Peyer's patch (tissue), 4 donors: ENCODE measurements at regions not wholly inside any gene's neighbourhood (a gene's known extent, or its start where the extent isn't known, plus 50 kb on each side); places are given as distances from the start of the nearest gene placed in this dataset.

ENCODE experiments used
- CTCF ChIP-seq, 6 experiments: fragments of 450-650 bp in 4 of 6; fragments of 200-600 bp in 2 of 6; sonication (generic) in 1 of 6; IDR thresholded peaks; one replicate each; pipeline ENCODE4 v1.5.1; 2017 to 2019; ENCODE audit warnings: antibody characterized with exemption in 6 of 6, mild to moderate bottlenecking in 3 of 6, moderate library complexity in 1 of 6
- POLR2A ChIP-seq, 2 donors: fragments of 450-650 bp; IDR thresholded peaks; one replicate each; pipeline ENCODE4 v1.5.1; 2017; ENCODE audit warnings: antibody characterized with exemption in 2 of 2, mild to moderate bottlenecking in 2 of 2, moderate library complexity in 2 of 2

GRCh38 chr2:4047961-4048891, 344.9 kb downstream of the DCDC2C start:
- TF ChIP-seq CTCF (IDR thresholded peaks at IDR 0.05) (no peak), POLR2A (IDR thresholded peaks at IDR 0.05) (no peak)
